MM.1S (cell line): ENCODE measurements at regions not wholly inside any gene's neighbourhood (a gene's known extent, or its start where the extent isn't known, plus 50 kb on each side); places are given as distances from the start of the nearest gene placed in this dataset.

ENCODE experiments used
- CTCF ChIP-seq: fragments of 300-600 bp; sonication (generic); IDR thresholded peaks from 2 replicates; pipeline ENCODE4 v1.5.1; 2016; ENCODE audit warnings: antibody characterized with exemption, low read length, mixed read lengths
- EZH2 ChIP-seq: fragments of 300-600 bp; sonication (generic); optimal IDR thresholded peaks from 2 replicates; pipeline ENCODE3; 2017; ENCODE audit warnings: low read depth, mild to moderate bottlenecking, antibody characterized with exemption, low read length, mixed read lengths
- EZH2phosphoT487 ChIP-seq: fragments of 300-600 bp; sonication (generic); IDR thresholded peaks from 2 replicates; pipeline ENCODE4 v1.6.1; 2018; ENCODE audit warnings: antibody characterized with exemption, low read length

- TF ChIP-seq EZH2: no peak
- no peak for TF ChIP-seq CTCF
- no peak for TF ChIP-seq EZH2phosphoT487
Observed at GRCh38 chr2:143950704-143951103, 569.2 kb downstream of the ZEB2 start.
